NCI-H2196 treated with DMSO at 0.1 percent for 48 hours (cell line): ENCODE measurements at regions not wholly inside any gene's neighbourhood (a gene's known extent, or its start where the extent isn't known, plus 50 kb on each side); places are given as distances from the start of the nearest gene placed in this dataset.
"Not testable (repeated sequence)": the region's sequence is repeated elsewhere in the genome, so short reads cannot be mapped to it uniquely, and the experiment has no call there.

ENCODE experiments used
- DNase-seq: peaks from one replicate; lab custom pipeline; 2025; ENCODE audit not compliant: unreplicated experiment; lab: John Stamatoyannopoulos, UW

DNA sequence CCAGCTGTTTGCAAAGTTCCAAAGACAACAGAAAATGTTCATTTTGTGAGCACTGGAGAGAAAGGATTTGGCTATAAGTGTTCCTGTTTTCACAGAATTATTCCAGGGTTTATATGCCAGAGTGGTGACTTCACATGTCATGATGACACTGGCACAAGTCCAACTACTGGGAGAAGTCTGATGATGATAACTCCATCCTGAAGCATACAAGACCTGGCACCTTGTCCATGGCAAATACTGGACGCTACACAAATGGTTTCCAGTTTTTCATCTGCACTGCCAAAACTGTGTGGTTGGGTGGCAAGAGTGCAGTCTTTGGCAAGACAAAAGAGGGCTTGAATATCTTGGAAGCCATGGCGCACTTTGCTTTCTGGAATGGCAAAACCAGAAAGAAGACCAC lies 385.0 kb downstream of the CDH11 start:
- DNase-seq: no peak

- no peak for DNase-seq
Observed at GRCh38 chr16:64731891-64732290, 390.0 kb downstream of the CDH11 start.

DNA sequence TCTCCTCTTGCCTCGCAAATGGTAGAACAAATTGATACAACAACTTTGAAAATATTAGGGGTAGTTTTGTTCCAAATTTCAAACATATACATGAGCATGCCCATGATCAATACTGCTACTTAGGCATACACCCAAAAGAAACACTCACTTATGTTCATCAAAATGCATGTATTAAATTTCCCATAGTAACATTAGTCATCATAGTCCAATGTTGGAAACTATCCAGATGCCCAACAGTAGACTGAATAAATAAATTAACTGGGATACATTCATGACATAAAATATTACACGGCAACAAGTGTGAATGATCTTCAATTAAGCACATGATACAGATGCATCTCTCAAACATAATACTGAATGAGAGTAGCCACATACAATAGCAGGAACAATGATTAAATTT lies 391.6 kb downstream of the CDH11 start:
- DNase-seq: no peak

DNA sequence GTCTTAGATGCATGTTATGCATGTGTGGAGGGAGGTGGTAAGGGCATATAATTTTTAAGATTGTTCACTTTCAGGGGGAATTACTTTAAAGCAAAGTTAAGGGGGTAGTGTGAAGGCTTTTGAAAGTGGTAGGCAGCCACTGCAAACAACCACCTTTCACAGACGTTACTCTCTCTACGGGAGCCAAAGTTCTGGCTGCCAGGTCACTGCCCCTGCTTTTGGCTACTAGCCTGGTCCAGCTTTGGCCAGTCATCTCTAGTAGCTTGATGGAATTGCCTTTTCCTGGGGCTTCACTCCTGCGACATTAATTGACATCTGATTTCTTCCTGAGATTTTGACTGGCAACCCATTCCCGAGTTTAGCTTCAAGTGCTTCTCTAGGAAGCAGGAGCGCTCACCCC lies 397.5 kb downstream of the CDH11 start:
- DNase-seq: no peak

- no peak for DNase-seq
Observed at GRCh38 chr16:64718486-64718885, 403.4 kb downstream of the CDH11 start.

DNA sequence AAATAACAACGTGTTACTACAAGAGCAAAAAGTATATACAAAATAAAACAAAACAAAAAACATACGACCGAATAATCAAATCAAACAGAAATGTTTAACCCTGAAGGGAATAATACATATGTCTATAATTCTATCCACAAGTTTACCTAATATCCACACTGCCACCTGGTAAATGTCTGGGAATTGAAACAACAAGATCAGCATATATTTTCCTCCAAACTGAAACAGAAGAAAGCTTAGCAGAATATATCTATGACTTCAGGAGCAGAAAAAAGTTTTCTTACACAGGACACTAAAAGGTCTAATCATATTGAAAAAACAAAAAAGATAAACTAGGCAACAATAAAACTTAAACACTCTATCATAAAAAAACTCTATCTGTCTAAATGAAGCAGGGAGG lies 404.0 kb downstream of the CDH11 start:
- no peak for DNase-seq

DNA sequence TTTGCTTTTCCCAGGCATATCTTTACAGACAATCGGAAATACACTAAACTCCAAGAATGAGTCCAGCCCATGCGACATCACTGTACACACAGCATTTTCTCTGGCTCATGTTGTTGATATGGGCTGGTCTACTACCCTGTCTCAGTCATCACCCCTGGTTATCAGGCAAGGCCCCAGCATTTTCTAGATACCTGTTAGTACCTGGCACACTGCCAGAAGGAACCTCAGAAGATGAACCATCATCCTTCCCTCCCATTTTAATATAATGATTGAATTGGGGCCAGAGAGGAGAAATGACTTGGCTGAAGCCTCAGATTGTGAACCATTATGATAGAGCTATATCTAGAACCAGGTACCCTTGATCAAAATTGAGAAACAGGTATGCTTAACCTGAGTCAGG lies 406.2 kb downstream of the CDH11 start:
- no peak for DNase-seq

DNA sequence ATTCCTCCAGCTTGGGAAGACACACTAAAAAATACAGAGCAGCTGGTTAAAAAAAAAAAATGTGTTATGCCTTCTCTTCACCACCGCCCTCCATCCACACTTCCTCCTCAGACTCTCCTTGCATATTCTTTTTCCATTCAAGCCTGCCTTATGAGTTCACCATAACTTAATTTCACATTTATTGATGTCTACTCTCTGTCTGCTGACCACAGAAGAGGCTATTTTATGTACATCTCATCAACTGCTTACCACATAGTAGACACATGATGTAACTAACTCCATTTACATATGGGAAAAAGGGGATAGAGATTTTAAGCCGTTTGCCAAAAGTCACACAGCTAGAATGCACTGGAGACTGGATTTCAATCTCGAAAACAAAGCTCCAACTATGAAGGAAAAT lies 409.8 kb downstream of the CDH11 start:
- DNase-seq: no peak

DNA sequence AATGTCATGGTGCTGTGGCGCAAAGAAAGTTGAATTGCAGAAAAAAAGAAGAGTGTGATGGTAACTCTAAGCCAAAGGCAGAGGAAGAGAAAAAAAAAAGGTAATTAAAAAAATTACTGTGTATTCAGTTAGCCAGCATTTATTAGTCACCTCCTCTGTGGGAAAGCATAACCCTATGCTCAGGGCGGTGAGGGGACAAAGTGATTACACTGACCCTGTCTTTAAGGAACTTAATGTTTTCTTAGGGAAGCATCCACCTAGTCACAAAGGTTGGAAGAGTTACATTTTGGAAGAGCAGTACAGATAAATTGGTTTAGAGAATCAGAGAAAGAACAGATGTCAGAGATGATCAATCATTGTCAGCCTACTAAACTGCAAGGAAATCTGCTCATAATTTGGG lies 410.3 kb downstream of the CDH11 start:
- no peak for DNase-seq

DNA sequence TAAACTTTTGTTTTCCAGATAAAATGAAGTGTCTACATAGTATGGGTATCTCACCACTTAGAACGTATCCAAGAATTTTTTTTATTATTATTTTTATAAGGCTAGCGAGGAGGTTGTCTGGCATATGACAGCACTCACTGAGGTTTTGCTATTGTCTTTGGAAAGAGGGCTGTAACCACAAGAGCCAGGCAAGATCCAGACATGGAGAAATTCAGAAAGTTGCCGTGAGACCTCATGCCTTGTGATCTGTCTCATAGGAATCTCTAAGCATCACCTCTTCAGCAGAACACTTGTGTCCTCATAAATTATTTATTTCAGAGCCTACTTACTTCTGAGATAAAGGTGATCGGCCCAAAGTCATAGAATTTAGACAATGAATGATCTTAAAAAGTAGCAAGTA lies 410.8 kb downstream of the CDH11 start:
- DNase-seq: no peak

GRCh38 chr16:64705443-64705842 lies 416.4 kb downstream of the CDH11 start:
- no peak for DNase-seq

GRCh38 chr16:64704386-64704785 lies 417.5 kb downstream of the CDH11 start:
- DNase-seq: no peak

DNA sequence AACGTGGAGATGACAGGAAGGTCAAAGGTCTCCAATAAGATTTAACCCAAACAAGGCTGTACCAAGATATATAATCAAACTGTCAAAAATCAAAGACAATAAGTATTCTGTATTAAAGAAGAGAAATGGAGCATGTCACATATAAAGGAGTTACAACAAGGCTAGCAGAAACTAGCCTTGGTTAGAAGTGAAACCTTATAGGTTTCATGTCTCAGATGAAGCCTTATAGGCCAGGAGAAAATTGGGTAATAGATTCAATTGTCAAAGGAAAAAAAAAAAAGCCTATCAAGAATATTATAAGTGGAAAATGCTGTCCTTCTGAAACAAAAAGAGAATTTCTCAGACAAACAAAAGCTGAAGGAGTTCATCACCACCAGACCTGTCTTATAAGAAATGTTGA lies 419.4 kb downstream of the CDH11 start:
- no peak for DNase-seq

GRCh38 chr16:64700628-64701027 lies 421.2 kb downstream of the CDH11 start:
- DNase-seq: no peak

- no peak for DNase-seq
Observed at GRCh38 chr16:64696866-64697265, 425.0 kb downstream of the CDH11 start.

GRCh38 chr16:64695684-64696083 lies 426.2 kb downstream of the CDH11 start:
- DNase-seq: no peak

GRCh38 chr16:64693946-64694345 lies 427.9 kb downstream of the CDH11 start:
- DNase-seq: no peak

- no peak for DNase-seq
Observed at GRCh38 chr16:64687786-64688185, 434.1 kb downstream of the CDH11 start.

GRCh38 chr16:64687123-64687522 lies 434.7 kb downstream of the CDH11 start:
- no peak for DNase-seq

DNA sequence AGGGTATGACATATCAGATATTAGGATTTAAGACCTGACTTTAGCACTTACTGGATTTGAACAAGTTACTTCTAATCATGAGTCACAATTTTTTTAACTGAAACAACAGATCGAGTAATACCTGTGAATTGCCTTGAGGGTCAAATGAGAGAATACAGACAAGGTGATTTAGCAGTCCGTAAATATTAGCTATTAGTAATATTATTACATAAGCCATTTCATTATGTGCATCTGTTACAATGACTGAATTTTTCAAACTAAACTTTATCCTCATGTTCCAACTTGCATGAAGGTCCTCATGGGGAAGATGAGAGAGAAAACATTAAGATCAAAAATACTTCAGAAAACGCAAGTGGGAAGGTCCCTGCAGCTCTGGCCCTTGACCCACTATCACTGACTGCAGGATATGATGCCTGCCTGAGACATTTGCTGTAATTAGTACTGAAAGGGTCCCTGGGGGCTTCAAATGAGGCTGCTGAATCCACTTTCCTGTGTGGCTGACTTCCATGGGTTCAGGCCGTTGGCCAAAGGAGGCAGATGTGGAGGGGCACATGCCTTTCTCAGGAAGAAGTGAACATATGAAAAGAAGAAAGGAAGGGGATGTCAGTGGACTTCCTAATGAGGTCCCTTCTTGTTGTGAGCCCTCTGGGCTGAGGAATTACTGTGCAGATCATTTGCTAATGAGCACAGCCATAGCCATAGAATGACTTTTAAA lies 441.7 kb downstream of the CDH11 start:
- DNase-seq: no peak

GRCh38 chr16:64669573-64669972 lies 452.3 kb downstream of the CDH11 start:
- no peak for DNase-seq

DNA sequence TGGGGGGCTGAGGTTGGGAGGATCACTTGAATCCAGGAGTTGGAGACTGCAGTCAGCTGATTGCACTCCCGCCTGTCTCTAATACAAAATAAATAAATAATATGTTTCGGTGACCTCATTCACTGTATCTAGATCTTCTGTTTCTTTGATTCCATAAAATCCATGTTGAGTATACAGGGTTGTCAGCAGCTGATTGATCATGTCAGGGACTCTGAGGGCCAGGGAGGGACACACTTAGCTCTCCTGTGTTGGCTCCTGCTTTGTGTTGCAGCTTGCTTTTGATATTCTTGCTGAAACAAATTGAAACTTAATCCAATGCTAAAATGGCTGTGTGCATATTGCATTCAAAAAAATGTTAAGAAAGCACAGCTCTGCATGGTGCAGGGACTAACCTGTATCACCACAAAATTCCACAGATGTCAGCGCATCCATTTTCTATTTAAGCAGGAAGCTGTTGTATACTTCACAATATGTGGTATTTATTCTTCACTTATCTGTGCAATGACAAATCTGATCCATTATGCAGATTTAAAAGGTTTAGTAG lies 454.5 kb downstream of the CDH11 start:
- DNase-seq: no peak

DNA sequence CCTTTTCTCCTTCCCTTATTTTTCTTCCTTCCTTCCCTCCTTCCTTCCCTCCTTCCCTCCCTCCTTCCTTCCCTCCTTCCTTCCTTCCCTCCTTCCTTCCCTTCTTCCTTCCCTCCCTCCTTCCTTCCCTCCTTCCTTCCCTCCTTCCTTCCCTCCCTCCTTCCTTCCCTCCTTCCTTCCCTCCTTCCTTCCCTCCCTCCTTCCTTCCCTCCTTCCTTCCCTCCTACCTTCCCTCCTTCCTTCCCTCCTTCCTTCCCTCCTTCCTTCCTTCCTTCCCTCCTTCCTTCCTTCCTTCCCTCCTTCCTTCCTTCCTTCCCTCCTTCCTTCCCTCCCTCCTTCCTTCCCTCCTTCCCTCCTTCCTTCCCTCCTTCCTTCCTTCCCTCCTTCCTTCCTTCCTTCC lies 459.6 kb downstream of the CDH11 start:
- not testable (repeated sequence) for DNase-seq
